HepG2 (cell line): ENCODE measurements at regions not wholly inside any gene's neighbourhood (a gene's known extent, or its start where the extent isn't known, plus 50 kb on each side); places are given as distances from the start of the nearest gene placed in this dataset.

Source experiments
- CREB1 ChIP-seq, 2 experiments: fragments of 450-650 bp in 1 of 2; IDR thresholded peaks; 2 replicates each; pipeline ENCODE4 v1.6.1; 2016 to 2017; ENCODE audit warnings: control low read depth in 1 of 2, mild to moderate bottlenecking in 1 of 2, missing compliant biosample characterization in 1 of 2, missing genetic modification characterization in 1 of 2
- MAFK ChIP-seq, 2 experiments: IDR thresholded peaks in 1 of 2; conservative IDR thresholded peaks in 1 of 2; 2 replicates each; pipeline ENCODE4 v1.6.1; 2011; ENCODE audit warnings: improper control_type of control experiment in 2 of 2, low read length in 2 of 2
- SMAD3 ChIP-seq: sonication (generic); formaldehyde crosslinking; IDR thresholded peaks from 2 replicates; pipeline ENCODE4 v1.4.0; 2020; ENCODE audit warnings: missing genetic modification reagents
- TEAD2 ChIP-seq: sonication (generic); formaldehyde crosslinking; IDR thresholded peaks from 2 replicates; pipeline ENCODE4 v1.9.0; 2021; ENCODE audit warnings: missing genetic modification reagents
- ZNF530 ChIP-seq: sonication (generic); formaldehyde crosslinking; IDR thresholded peaks from 2 replicates; pipeline ENCODE4 v1.5.0; 2020; ENCODE audit warnings: low read depth, mild to moderate bottlenecking, missing genetic modification reagents
- ZNF549 ChIP-seq: sonication (generic); formaldehyde crosslinking; IDR thresholded peaks from 2 replicates; pipeline ENCODE4 v1.5.0; 2020; ENCODE audit warnings: missing genetic modification reagents
- ZNF790 ChIP-seq: sonication (generic); formaldehyde crosslinking; IDR thresholded peaks from 2 replicates; pipeline ENCODE4 v1.8.0; 2022; ENCODE audit warnings: missing genetic modification reagents, mild to moderate bottlenecking, borderline replicate concordance
- TF ChIP-seq, protein P1 (sequence below): sonication (generic); formaldehyde crosslinking; IDR thresholded peaks from 2 replicates; pipeline ENCODE4 v1.4.0; 2020; ENCODE audit warnings: missing genetic modification reagents, borderline replicate concordance
- TF ChIP-seq, protein P2 (sequence below): sonication (generic); formaldehyde crosslinking; IDR thresholded peaks from 2 replicates; pipeline ENCODE4 v1.4.0; 2020; ENCODE audit warnings: mild to moderate bottlenecking, missing genetic modification reagents
- TF ChIP-seq, protein P3 (sequence below), 2 experiments: sonication (generic) in 1 of 2; formaldehyde crosslinking in 1 of 2; IDR thresholded peaks; 2 replicates each; pipeline versions ENCODE4 v1.5.1 to v1.6.1; 2011 to 2020; ENCODE audit warnings: borderline replicate concordance in 1 of 2, low read depth in 1 of 2, low read length in 1 of 2, mild to moderate bottlenecking in 1 of 2, missing genetic modification reagents in 1 of 2, moderate library complexity in 1 of 2
- TF ChIP-seq, protein P4 (sequence below): conservative IDR thresholded peaks from 2 replicates; pipeline ENCODE4 v1.6.1; 2018; ENCODE audit warnings: missing genetic modification reagents

DNA sequence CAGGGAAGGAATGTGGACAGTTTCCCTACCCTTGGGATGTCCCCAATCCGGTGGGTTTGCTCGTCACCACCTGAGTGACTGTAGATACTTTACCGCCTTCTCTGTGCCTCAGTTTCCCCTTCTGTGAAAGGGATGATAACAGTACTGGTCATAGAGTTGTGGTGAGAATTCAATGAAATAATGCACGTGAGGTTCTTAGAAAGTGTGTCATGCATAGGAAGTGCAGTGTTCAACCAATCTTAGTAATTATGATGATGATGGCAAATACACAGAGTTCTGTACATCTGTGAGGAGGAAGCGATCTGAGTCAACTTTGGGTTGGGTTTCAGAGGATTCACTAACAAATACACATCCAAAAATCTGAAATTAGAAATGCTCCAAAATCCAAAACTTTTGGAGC, 114.6 kb upstream of the HS3ST2 start (continued):
- TF ChIP-seq, protein P1, sequence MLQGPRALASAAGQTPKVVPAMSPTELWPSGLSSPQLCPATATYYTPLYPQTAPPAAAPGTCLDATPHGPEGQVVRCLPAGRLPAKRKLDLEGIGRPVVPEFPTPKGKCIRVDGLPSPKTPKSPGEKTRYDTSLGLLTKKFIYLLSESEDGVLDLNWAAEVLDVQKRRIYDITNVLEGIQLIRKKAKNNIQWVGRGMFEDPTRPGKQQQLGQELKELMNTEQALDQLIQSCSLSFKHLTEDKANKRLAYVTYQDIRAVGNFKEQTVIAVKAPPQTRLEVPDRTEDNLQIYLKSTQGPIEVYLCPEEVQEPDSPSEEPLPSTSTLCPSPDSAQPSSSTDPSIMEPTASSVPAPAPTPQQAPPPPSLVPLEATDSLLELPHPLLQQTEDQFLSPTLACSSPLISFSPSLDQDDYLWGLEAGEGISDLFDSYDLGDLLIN = 0 out of 2 replicates have a peak, but pooled peaks have one; percentile 36
- TF ChIP-seq SMAD3 = no peak
- TF ChIP-seq, protein P2, sequence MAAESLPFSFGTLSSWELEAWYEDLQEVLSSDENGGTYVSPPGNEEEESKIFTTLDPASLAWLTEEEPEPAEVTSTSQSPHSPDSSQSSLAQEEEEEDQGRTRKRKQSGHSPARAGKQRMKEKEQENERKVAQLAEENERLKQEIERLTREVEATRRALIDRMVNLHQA = no peak
- TF ChIP-seq, protein P3, sequence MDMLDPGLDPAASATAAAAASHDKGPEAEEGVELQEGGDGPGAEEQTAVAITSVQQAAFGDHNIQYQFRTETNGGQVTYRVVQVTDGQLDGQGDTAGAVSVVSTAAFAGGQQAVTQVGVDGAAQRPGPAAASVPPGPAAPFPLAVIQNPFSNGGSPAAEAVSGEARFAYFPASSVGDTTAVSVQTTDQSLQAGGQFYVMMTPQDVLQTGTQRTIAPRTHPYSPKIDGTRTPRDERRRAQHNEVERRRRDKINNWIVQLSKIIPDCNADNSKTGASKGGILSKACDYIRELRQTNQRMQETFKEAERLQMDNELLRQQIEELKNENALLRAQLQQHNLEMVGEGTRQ (IDR thresholded peaks at IDR 0.05; ENCODE audit: low read depth, low read length) = 0 out of 2 replicates have a peak, but pooled peaks have one; percentile 12
- TF ChIP-seq, protein P3 (CRISPR knock-in tag; IDR thresholded peaks at IDR 0.05; ENCODE audit: borderline replicate concordance) = no peak
- TF ChIP-seq ZNF549 (CRISPR knock-in tag) = no peak
- TF ChIP-seq MAFK (conservative IDR thresholded peaks at IDR 0.05 in 1 of 2, IDR thresholded peaks at IDR 0.05 in 1 of 2; ENCODE audit: low read length in 2 of 2) = peak; percentile 53 to 69
- TF ChIP-seq, protein P4, sequence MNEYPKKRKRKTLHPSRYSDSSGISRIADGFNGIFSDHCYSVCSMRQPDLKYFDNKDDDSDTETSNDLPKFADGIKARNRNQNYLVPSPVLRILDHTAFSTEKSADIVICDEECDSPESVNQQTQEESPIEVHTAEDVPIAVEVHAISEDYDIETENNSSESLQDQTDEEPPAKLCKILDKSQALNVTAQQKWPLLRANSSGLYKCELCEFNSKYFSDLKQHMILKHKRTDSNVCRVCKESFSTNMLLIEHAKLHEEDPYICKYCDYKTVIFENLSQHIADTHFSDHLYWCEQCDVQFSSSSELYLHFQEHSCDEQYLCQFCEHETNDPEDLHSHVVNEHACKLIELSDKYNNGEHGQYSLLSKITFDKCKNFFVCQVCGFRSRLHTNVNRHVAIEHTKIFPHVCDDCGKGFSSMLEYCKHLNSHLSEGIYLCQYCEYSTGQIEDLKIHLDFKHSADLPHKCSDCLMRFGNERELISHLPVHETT (CRISPR knock-in tag) = no peak
- TF ChIP-seq ZNF790 = no peak
- peak; percentile 58; the same call in 1 of the 2 replicates for TF ChIP-seq CREB1 (IDR thresholded peaks at IDR 0.05)
- TF ChIP-seq CREB1 (CRISPR knock-in tag; IDR thresholded peaks at IDR 0.05) = no peak
- TF ChIP-seq ZNF530 (CRISPR knock-in tag) = no peak
- TF ChIP-seq TEAD2 (CRISPR knock-in tag) = peak; percentile 53; the same call in 1 of the 2 replicates
